ENCODE measurements at regions not wholly inside any gene's neighbourhood (a gene's known extent, or its start where the extent isn't known, plus 50 kb on each side); places are given as distances from the start of the nearest gene placed in this dataset.

- Histone ChIP-seq H3K27ac (no peak overlapping the region), H3K27me3 (peaks cover 0 to 6% (median 0%) of the 10 kb centered on the region in 7 donors), H3K4me3 (no peak overlapping the region), H3K9me3 (no peaks in the 10 kb centered on the region), H3K4me1 (no peaks in the 10 kb centered on the region), H3K36me3 (no peaks in the 10 kb centered on the region)
- ATAC-seq = no peak
- WGBS, 2 donors = 48 to 52% methylated on average over 3 of the region's 3 CpGs
- intact Hi-C loops (cut with DNase I) = no loop called here
- DNase-seq = no peak
- TF ChIP-seq CTCF (IDR thresholded peaks at IDR 0.05) = no peak
Measured at GRCh38 chr2:117551858-117552257, 262.6 kb upstream of the DDX18 start.

- Histone ChIP-seq H3K4me1 (no peaks in the 10 kb centered on the region), H3K4me3 (no peak overlapping the region), H3K27ac (no peak overlapping the region), H3K36me3 (no peaks in the 10 kb centered on the region), H3K9me3 (no peaks in the 10 kb centered on the region), H3K27me3 (peaks cover 0 to 6% (median 0%) of the 10 kb centered on the region in 7 donors)
- 64 to 65% methylated on average over 4 of the region's 4 CpGs for WGBS, 2 donors
- TF ChIP-seq CTCF (IDR thresholded peaks at IDR 0.05) = no peak
- intact Hi-C loops (cut with DNase I) = no loop called here
- no peak for DNase-seq
- no peak for ATAC-seq
Measured at GRCh38 chr2:117553448-117553847, 261.0 kb upstream of the DDX18 start.

- H3K27me3 ChIP-seq = peaks cover 0 to 6% (median 0%) of the 10 kb centered on the region in 7 donors
- no peak overlapping the region for H3K4me3 ChIP-seq
- no peak overlapping the region for H3K27ac ChIP-seq
- TF ChIP-seq CTCF (IDR thresholded peaks at IDR 0.05) = no peak
- no peak for ATAC-seq
- 87% methylated on average over 5 of the region's 5 CpGs for WGBS, 2 donors
- no peaks in the 10 kb centered on the region for H3K9me3 ChIP-seq
- H3K36me3 ChIP-seq = no peaks in the 10 kb centered on the region
- intact Hi-C loops (cut with DNase I) = no loop called here
- no peaks in the 10 kb centered on the region for H3K4me1 ChIP-seq
- DNase-seq = no peak
Measured at GRCh38 chr2:117555965-117556364, 258.5 kb upstream of the DDX18 start.

GRCh38 chr2:117557626-117558025, 256.9 kb upstream of the DDX18 start:
- WGBS, 2 donors = 64 to 72% methylated on average over 3 of the region's 3 CpGs
- no peak for TF ChIP-seq CTCF (IDR thresholded peaks at IDR 0.05)
- Histone ChIP-seq H3K4me1 (no peaks in the 10 kb centered on the region), H3K27ac (no peak overlapping the region), H3K36me3 (no peaks in the 10 kb centered on the region), H3K4me3 (no peak overlapping the region), H3K9me3 (no peaks in the 10 kb centered on the region), H3K27me3 (peaks cover 0 to 6% (median 0%) of the 10 kb centered on the region in 7 donors)
- DNase-seq = no peak
- no peak for ATAC-seq
- intact Hi-C loops (cut with DNase I) = no loop called here

All from heart right ventricle (tissue), 16 donors.